ENCODE measurements at regions not wholly inside any gene's neighbourhood (a gene's known extent, or its start where the extent isn't known, plus 50 kb on each side); places are given as distances from the start of the nearest gene placed in this dataset.
"Not testable (repeated sequence)": the region's sequence is repeated elsewhere in the genome, so short reads cannot be mapped to it uniquely, and the experiment has no call there.

DNA sequence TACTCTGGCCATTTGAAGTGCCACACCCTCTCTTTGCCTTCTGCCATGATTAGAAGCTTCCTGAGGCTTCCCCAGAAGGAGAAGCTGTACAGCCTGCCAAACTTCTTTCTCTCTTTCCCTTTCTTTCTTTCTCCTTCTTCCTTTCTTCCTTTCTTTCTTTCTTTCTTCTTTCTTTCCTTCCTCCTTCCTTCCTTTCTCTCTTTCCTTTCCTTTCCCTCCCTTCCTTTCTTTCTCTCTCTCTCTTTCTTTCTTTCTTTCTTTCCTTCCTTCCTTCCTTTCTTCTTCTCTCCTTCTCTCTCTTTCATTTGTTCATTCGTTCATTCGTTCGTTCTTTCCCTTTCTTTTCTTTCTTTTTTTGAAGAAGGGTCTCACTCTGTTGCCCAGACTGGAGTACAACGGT is 931.0 kb downstream of the TTLL7 start:
- no peak for DNase-seq

DNA sequence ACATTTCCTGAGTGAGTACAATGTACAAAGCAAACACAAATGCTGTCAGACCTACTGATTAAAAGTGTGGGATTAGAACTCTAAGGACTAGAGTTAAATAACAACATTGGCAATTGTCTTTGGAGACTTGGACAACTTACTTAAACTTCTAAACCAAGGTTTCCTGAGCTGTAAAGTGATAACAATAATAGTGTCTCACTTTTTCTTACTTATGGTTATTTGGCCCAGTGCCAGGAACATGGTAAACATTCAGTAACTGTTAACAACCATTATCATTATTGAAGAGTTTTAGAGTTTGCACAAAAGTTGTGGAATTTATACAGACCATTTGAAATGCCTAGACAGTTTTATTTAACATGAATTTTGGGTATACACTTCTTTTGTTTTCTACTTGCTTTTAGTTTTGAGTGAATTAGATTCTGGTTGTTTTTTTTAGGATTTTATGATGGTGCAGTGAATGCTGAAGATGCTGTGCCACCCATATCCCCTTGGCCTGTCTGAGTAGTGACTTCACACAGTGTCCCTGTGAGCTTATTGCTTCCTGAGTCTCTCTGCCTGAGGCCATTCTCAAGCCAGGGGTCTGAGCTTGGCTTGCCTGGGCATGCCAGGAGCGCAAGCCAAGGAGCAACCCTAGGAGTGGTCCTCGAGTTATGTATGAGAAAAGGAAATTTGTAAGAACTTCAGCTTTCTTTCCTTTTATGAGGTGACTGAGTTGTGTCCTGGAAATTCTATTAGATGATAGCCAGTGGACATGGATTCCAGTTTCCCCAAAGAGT is 932.8 kb downstream of the TTLL7 start:
- DNase-seq: no peak

DNA sequence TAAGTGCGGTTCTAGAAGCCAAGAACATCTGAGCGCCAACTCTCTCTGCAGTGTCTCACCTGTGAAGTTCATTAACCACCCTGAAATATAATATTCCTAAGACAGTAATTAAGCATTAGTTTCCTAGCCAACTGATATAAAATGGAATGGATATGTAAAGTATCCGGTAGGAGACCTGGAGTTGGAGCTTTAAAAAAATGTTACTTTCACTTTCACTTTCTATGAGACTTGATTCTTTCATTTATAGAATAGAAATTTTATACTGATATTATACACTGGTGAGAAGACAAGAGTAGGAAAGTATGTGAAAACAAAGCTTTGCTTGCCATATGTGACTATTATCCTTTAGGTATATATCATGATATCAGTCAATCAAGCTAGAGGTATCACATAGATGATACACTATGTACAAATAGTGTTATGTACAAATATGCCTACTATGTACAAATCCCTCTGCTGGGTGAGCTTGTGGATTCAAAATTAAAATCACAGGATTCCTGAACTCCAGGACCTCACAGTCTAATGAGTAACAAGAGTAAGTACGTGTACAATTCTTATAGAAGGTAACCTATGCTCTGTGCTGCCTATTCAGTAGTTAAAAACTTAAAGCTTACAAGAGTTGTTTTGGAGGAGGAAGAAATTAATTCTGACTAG is 934.2 kb downstream of the TTLL7 start:
- DNase-seq: no peak

DNA sequence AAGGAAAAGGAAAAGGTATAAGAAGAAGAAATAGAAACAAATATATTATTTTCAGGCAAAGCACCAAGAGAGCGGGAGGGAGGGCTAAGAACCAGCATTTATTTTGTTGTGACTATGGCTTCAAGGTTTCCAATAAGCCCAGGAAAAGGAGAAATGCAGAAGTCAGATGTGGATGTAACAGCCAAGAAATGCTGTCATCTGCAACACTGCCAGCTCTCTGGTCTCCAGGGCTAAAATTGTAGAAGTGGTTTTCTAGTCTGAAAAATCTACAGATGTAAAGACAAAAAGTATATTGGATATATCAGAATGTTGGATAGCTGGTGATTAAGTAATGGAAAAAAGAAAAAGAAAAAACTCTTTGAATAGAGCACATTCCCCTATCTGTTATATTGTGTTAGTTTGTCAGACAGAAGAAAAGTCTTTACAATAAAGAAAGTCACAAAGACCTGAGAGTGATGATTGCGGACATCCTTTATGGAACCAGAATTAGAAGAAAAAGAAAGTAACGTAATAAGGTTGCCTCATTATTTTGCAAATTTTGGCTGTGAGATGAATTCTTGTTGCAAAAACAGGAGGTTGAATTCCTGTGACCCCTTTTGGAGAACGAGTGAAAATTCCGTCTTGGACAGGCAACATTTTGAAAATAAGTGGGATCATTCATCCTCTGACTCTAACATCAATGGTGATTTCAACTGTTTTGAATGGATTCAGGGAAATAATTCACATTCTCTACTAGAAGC is 938.1 kb downstream of the TTLL7 start:
- DNase-seq: no peak

DNA sequence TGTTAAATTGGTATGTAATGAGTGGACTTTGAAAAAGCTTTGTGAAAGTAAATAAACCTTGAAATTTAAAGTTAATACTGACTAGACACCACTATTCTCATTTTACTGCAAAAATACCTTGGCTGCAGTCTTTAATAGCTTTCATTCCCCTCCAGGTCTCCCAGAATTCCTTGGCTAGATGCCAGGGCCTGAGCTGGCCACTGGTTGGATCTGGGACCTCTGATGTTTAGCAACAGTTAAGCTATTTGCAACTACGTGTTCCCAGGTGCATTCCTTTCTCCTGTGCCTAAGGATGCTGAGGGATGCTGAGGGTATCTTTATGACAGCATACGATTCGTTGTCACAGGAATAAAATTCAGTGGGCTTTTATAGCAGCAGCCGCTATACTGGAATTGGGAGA is 938.7 kb downstream of the TTLL7 start:
- DNase-seq: no peak

DNA sequence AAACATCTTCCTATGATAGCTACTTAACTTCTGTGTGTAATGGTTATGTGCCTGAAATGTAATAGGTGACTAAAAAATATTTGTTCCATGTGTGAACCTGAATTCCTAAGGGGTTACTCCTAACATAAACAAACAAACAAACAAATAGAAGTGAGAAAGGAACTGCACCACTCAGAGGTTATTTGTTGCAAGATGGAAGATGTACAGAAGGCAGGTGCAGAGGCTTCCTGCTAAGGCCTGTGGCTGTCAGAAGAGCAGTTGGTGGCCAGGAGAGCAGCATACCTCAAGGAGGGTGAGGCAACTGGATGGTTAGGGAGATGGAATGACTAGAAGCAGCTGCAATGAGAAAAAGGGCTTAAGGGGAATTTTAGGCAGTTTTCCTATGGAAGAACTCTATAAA is 940.6 kb downstream of the TTLL7 start:
- DNase-seq: no peak

DNA sequence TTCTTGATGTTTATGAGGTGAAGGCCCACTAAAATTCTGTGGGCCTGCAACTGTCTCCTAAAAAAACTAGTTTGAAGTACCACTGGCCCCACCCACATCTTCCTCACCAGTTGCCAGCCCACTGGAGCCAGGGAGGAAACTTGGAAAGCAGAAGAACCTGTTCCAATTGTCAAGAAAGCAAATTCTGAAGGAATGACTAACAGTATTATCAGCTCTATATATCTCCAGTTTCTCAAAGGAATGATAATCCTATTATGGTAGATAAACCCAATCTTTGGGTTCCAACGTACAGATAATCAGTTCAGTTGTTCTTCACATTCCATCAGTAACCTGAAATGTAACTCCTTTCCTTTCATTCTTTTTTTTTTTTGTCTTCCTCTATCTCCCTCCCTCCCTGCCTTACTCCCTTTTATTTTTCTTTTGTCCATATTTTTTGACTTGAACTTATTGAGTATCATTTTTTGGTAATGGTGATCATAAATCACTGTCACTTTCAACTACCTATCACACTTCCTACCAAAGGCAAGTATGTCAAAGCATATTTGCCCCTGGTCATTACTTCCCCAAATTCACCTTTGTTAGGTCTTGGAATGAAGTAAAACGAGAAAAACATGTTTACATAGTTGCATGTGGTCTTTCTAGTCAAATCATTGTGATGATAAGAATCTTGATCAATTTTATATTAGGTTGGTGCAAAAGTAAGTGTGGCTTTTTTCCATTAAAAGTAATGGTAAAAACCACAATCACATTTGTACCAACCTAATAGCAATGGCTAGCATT is 943.4 kb downstream of the TTLL7 start:
- no peak for DNase-seq

DNA sequence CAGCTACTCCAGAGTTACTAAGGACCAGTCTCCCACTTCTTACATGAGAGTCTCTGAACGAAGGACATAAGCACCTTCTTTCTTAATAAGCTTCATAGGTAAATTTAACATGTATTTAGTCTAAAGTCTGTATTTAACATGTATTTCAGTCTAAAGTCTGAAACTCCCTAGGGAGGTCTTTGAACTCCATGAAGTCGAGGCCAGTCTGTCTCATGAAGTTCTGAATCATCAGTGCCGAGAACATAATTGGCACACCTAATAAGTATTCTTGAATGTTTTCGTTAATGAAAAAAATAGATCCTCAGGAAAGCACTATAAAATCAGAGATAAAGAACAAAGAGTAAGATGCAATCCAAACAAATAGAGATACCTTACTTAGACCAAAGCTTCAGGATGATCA is 945.5 kb downstream of the TTLL7 start:
- no peak for DNase-seq

DNA sequence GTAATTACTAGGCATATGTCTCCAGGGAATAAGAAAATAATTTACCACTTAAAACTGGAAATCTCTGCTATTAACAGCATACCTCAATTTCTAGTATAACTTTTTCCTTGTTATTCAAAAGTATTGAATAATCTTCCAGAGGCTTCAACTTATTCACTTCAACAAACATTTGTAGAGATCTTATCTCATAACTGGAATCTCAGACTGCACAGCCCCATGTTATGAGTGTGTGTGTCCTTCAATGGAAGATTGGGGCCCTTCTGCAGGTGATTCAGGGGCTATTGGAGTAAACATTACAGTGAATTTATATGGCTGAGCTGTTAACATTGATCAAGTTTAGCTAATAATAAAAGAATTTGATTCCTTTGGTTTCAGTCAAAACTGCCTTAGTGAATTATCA is 946.1 kb downstream of the TTLL7 start:
- no peak for DNase-seq

DNA sequence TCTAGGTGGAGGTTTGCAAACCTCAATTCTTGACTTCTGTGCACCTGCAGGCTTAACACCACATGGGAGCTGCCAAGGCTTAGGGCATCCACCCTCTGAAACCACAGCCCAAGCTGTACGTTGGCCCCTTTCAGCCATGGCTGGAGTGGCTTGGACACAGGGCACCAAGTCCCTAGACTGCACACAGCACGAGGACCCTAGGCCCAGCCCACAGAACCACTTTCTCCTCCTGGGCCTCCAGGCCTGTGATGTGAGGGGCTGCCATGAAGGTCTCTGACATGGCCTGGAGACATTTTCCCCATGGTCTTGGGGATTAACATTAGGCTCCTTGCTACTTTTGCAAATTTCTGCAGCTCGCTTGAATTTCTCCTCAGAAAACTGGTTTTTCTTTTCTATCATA is 947.9 kb downstream of the TTLL7 start:
- not testable (repeated sequence) for DNase-seq

DNA sequence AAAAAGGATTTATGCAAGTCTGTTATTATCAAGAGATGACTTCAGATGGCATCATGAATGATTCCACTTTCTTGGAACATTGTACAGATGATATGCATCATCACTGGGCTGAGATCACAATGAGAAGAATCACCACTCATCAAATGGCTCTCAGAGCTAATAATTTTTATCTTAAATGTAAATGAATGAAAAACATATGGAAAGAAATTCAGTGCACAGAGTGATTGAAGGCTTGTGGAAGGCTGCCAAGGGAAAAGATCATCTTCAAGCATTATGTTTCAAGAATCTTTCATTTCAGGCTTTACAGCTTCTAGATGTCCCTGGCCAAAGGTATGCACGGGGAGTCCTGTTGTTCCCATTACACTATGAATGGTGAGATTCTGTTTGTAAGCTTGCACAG is 955.7 kb downstream of the TTLL7 start:
- DNase-seq: no peak

DNA sequence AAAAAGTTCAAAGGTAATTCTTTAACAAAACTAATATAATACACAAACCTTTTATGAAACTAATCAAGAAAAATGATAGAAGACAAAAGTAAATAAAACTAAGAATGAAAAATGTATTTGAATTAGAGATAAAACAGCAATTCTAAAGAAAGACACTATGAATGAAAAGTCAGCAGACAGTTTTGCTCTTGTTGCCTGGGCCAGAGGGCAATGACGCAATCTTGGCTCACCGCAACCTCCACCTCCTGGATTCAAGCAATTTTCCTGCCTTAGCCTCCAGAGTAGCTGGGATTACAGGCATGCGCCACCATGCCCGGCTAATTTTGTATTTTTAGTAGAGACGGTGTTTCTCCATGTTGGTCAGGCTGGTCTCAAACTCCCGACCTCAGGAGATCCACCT is 959.8 kb downstream of the TTLL7 start:
- not testable (repeated sequence) for DNase-seq

DNA sequence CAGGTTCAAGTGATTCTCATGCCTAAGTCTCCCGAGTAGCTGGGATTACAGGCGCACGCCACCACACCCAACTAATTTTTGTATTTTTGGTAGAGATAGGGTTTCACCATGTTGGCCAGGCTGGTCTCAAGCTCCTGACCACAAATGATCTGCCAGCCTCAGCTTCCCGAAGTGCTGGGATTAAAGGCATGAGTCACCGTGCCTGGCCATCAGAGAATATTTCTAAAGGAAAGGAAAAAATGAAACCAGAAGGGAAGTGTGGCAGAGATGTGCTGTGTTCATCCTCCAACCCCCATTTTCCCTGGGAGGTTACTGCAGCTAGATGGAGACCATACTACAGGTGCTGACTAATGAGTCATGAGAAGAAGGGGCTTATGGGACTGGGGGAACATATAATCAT is 964.1 kb downstream of the TTLL7 start:
- DNase-seq: no peak

DNA sequence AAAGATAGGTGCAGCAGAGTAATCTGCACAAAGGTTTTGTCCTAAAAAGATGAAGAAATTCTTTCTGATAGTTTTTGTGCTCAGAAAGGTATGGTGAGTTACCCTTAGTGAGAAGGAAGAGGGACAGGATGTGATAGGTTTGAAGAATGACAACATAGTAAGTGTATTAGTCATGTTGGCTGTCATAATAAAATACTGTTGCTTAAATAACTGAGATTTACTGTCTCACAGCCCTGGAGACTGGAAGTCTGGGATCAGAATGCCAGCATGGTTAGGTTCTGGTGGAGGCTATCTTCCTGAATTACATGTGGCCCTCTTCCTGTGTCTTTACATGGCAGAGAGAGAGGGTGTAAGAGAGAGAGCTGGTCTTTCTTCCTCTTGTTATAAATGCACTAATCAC is 965.2 kb downstream of the TTLL7 start:
- no peak for DNase-seq

DNA sequence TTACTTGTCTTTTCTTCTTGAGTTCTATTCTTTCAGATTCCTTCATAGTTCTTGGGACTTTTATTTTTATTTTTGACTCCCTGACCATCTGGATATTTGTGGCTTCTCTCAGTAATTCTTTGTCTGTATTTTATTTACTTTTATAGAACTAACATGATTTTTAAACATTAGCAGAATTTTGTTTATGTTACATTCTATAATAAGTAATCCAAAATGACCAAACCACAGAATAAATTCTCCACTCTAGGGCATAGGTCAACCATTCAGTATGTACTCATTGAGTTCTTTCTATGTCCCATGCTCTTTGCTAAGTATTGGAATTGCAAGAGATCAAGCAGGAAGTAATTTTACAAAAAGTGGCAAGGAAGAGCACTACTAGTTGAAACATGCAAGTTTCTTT is 969.0 kb downstream of the TTLL7 start:
- DNase-seq: no peak

DNA sequence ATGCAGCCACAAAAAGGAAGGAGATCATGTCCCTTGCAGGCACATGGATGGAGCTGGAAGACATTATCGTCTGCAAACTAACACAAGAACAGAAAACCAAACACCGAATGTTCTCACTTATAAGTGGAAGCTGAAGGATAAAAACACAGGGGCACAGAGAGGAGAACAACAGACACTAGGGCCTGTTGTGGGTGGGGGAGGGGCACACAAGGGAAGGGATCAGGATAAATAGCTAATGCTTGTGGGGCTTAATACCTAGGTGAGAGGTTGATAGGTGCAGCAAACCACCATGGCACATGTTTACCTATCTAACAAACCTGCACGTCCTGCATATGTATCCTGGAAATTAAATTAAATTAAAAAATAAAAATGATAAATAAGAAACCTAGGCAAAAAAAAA is 969.9 kb downstream of the TTLL7 start:
- no peak for DNase-seq

DNA sequence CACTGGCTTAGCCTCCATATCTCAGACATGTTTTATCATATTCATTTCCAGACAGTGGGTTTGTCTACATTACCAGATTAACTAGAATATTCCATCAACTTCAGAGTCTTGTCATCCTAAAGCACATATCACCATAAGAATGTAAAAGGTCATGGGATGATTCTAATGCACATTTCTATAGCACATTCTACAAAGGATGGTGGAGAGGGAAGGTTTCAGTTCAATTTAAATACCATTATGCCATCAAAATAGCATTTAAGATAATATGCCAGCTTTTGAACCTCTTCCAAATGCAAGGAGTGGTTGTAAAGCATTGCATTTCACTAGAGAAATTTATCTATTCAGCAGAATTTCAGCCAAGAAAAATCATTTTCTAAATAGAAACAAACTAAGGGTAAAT is 970.5 kb downstream of the TTLL7 start:
- DNase-seq: no peak

DNA sequence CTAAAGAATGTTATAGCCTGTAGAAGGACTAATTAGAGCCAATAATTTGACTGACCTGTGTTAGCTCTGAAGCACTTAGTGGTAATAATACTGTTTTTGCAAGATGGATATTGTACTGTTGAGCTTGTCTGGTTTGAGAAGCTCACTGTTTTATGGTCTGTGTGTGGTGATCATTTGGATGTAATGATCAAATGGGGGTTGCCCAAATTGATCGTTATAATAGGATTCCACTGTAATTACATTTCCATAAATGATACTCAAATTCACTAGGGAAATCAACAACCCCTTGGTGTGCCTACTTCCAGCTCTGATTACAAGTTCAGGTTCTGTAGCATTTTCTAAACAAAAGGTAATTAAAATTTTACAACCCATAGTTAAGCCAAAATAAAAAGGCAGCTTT is 971.4 kb downstream of the TTLL7 start:
- DNase-seq: no peak

DNA sequence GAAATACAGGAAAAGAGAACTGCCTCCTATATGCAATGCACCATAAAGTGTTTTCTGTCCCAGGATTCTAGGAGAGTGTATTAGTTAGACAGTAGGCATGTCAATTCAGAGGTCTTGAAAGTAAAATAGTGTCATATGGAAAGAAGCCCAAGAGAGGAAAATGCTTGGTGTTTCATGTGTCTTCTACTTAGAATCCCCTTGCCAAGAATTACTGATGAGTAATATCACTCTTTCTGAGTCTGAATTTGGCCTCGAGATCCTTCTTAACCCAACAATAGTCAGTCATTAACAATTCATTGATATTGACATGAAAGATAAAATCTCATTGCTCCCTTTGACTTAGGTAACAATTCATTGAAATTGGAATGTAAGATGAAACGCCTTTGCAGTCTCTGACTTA is 972.2 kb downstream of the TTLL7 start:
- DNase-seq: no peak

DNA sequence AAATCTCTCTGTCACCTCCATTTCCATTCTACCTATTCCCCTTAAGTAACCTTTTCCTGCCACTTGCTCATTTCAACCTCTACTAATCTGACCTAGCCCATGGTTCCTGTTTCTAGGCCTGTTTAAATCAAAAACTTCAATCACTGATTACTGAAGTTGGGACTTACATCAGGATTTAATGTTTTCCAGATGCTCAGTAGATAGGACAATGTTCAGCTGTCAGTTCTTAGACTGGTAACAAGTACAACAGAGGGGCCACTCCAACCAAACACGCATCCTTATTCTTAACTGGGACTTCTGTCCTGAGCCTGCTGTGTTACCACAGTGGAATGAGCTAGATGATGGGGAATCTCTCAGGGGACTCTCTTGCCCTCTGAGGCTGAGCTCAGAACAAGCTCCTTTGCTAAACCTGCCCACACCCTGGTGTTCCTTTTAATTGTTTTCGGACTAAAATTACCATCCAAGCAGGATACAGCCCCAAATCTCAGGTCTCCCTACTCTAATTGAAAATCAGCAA is 974.6 kb downstream of the TTLL7 start:
- no peak for DNase-seq

DNA sequence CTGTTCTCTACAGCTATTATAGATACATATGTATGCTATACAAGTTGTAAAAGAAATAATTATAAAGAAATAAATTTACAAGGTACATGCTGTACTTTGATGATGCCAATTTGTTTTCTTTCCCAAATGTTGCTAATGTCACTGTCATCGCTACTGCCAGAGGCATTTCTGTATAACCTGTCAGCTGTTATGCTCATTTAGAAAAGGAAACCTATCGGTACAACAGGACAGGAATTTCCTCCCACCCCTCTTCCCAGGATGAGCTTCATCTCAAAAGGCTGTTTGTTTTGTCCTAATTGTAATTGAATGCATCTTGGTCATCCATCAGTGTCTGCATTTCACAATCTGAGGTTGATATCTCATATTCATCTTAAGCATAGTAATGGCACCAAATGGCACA is 975.7 kb downstream of the TTLL7 start:
- DNase-seq: no peak

DNA sequence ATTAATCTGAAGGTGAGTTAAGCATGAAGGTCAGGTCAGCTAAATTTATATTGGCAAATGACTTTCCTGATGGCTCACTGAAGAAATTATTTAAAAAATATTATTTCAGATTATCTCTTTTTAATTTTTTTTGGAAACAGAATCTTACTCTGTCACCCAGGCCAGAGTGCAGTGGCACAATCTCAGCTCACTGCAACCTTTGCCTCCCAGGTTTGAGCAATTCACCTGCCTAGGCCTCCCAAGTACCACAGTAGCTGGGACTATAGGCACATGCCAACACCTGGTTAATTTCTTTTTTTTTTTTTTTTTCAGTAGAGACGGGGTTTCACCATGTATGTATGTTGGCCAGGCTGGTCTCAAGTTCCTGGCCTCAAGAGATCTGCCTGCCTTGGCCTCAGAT is 976.7 kb downstream of the TTLL7 start:
- no peak for DNase-seq

DNA sequence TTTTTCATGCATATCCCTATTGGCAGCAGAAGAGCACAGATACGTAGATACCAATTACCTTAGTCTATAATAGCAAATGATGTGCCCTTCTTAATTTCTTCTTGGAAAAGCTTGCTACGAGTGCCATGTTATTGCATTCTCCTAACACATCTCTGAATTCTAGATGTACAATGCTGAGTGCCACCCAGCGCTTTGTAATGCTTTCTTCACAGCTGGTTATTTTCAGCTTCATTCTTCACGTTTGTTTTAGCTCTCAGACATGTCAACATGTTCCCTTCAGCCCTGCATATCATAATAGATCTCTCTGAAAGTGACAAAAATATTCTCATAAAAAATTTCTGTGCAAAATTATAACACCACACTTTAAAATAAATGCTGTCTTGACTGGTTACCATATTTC is 981.2 kb downstream of the TTLL7 start:
- no peak for DNase-seq
